RWPE1 (cell line): ENCODE measurements at regions not wholly inside any gene's neighbourhood (a gene's known extent, or its start where the extent isn't known, plus 50 kb on each side); places are given as distances from the start of the nearest gene placed in this dataset.
"Not testable (repeated sequence)": the region's sequence is repeated elsewhere in the genome, so short reads cannot be mapped to it uniquely, and the experiment has no call there.

ENCODE experiments used
- CTCF ChIA-PET: fragments of 350-600 bp; sonication (Branson Sonifier 250); formaldehyde crosslinking; extraction: SDS; loops from one replicate; lab custom pipeline; 2021; lab: Yijun Ruan, JAX
- POLR2A ChIA-PET: fragments of 400-600 bp; formaldehyde crosslinking; extraction: SDS; loops from one replicate; lab custom pipeline; 2020; ENCODE audit warnings: antibody characterized with exemption; ENCODE audit not compliant: low non-redundant PET; lab: Yijun Ruan, JAX
- DNase-seq: peaks from one replicate; pipeline ENCODE4 v3.0.0; 2012; ENCODE audit warnings: low spot score
- H3K27ac ChIP-seq: fragments of 450-650 bp; 2 replicates; pipeline ENCODE4 v1.5.1; 2017
- CTCF ChIP-seq: fragments of 450-650 bp; conservative IDR thresholded peaks from 2 replicates; pipeline ENCODE4 v1.5.1; 2017; ENCODE audit warnings: low read depth, mild to moderate bottlenecking

- no peak for TF ChIP-seq CTCF
- no peak for DNase-seq
- ChIA-PET CTCF (no interaction called here), POLR2A (no interaction called here)
- no peak overlapping the region for H3K27ac ChIP-seq
Observed at GRCh38 chrX:95536111-95536510, 1148.5 kb upstream of the DIAPH2 start.

- POLR2A ChIA-PET: no interaction called here
- DNase-seq: no peak
- H3K27ac ChIP-seq: no peak overlapping the region
- TF ChIP-seq CTCF: no peak
- CTCF ChIA-PET: no interaction called here
Observed at GRCh38 chrX:95536661-95537060, 1148.0 kb upstream of the DIAPH2 start.

GRCh38 chrX:95539041-95539440, 1145.6 kb upstream of the DIAPH2 start:
- ChIA-PET POLR2A (no interaction called here), CTCF (no interaction called here)
- no peak overlapping the region for H3K27ac ChIP-seq
- no peak for DNase-seq
- TF ChIP-seq CTCF: no peak

DNA sequence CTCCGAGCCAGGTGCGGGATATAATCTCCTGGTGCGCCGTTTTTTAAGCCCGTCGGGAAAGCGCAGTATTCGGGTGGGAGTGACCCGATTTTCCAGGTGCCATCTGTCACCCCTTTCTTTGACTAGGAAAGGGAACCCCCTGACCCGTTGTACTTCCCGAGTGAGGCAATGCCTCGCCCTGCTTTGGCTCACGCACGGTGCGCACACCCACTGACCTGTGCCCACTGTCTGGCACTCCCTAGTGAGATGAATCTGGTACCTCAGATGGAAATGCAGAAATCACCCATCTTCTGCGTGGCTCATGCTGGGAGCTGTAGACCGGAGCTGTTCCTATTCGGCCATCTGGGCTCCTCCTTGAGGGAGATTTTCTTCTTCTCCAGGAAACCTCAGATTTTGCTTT, 1135.1 kb upstream of the DIAPH2 start:
- CTCF ChIA-PET, POLR2A ChIA-PET, DNase-seq, H3K27ac ChIP-seq: not testable (repeated sequence)

- ChIA-PET CTCF (no interaction called here), POLR2A (no interaction called here)
- H3K27ac ChIP-seq: no peak overlapping the region
- no peak for TF ChIP-seq CTCF
- DNase-seq: no peak
Observed at GRCh38 chrX:95585321-95585720, 1099.3 kb upstream of the DIAPH2 start.

- no peak for DNase-seq
- POLR2A ChIA-PET: no interaction called here
- H3K27ac ChIP-seq: no peak overlapping the region
- no peak for TF ChIP-seq CTCF
- CTCF ChIA-PET: no interaction called here
Observed at GRCh38 chrX:95612350-95612749, 1072.3 kb upstream of the DIAPH2 start.

DNA sequence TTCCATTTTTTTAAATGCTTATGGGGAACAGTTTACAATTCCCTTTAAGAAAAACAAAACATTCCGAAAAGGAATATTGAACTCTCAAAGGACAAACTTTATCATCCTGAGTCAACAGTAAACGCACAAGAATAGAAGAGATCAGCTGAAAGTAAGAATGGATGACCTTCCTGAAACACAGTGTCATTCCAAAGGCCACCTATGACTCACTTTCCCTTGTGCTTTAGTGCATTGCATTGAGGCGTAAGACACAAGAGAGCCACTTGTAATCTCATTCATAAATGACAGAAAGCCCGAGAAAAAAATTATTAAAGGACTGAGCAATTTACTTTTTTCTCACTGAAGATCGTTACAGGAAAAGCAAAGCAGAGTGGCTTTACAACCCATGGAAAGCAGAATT, 1062.4 kb upstream of the DIAPH2 start:
- ChIA-PET POLR2A (no interaction called here), CTCF (no interaction called here)
- no peak overlapping the region for H3K27ac ChIP-seq
- no peak for DNase-seq
- TF ChIP-seq CTCF: no peak
